OCI-M1 (cell line): ENCODE measurements at regions not wholly inside any gene's neighbourhood (a gene's known extent, or its start where the extent isn't known, plus 50 kb on each side); places are given as distances from the start of the nearest gene placed in this dataset.

Experiments
- DNase-seq: peaks from one replicate; lab custom pipeline; 2025; lab: John Stamatoyannopoulos, UW

DNA sequence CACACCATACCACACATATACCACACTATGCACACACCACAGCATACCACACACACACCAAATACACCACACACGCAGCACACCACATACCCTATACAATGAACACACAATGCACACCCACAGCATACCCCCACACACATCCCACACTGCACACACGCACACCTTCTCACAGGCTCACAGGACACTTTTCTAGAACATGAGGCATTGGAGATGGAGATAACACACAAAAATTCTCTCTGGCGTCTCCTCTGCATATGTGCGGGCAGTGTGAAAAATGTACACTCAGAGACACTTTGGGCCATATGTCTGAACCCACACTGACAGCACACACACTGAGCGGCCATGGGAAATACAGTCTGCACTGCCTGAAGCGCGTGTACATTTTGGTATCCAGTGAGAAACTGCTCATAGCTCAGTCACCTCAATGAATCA lies 278.1 kb downstream of the GADD45G start:
- no peak for DNase-seq

DNA sequence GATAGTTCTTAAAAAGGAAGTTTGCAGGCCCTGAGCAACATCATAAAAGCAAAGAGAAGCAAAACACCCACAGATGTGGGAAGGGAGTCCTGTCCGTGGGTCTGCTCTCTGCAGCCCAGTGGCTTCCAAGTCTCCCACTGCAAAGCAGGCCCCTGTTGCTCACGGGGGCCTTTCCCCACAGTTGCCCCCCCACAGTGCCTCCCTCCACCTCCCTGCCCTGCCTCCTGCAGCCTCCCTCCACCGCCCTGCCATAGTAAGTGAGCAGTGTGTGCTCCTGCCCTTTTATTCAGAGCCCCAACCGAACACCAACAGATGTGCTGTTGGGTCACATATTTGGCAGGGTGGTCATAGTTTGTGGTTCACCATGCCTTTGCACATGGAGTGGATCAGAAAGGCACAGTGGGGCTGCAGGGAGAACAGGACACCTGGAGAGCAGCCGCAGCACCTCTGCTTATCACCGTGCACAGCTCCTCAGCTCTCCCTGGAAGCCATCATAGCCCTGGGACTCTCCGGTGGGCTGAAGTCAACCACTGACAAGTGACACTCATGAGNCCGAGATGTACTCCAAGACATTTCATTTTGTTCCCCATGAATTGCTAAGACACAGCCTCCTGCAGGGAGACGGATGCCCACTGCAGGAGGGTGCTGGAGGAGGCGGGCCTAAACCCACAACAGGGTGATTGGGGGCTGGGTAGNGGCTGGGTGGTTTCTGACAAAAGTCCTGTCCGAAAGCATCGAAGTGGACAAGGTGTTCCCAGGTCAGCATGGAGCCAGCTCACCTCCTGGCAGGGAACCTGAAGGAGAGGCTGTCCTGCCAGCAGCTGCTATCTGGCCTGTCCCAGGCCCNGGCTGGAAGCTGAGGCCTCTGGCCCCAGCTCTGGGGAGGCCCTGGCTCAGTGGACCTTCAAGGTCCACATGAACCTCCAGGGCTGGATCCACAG lies 278.9 kb downstream of the GADD45G start:
- DNase-seq, result no peak

DNA sequence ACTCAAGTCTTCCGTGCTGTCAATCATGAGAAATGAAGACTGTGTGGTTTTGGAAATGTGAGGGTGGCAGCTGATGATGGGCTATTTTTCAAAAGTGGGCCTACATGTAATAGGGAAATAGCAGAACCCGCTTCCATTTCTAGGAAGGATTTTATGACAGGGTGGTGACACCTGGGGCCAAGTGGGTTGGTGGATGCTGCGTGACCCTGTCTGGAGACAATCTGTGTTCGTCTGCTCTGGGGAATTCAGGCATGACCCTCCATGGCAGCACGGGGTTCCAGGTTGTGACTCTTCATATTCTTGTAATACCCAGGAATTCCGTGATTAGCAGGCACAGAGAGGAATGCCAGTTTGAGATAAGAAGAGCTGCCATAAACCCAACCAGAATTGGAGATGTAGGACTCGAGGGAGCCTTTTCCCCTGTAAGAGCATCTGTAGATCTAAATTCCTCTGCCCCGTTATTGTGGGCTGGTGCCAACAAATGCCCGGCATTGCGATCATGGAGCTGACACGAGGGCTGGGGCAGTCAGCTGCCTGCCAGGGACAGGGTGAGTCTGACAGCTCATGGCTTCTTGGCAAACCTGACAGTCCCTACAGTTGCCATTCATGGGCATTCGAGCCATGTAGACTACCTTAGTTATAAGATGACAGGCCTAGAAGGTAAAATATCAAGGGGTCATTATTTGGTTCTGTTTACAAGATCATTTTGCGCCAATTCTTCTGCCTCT lies 279.7 kb downstream of the GADD45G start:
- DNase-seq, result no peak

DNA sequence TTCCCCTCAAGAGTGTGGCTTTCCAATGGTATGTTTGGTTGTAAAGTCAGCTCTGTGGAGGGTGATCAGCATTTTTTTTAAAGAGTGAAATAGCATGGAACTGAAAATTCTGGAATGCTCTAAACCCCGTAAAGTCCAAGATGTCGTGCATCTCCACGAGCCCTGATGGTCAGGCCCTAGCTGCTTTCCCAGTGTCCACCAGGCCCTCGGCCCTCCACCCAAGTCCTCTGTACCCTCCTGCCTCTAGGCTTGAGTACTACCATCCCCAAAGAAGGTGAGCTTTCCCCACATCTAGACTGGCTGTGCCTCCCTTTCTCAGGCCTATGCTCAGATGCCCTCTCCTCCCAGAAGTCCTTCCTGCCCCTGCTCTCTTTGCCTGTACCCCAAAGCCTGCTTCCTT lies 280.3 kb downstream of the GADD45G start:
- DNase-seq, result no peak

DNA sequence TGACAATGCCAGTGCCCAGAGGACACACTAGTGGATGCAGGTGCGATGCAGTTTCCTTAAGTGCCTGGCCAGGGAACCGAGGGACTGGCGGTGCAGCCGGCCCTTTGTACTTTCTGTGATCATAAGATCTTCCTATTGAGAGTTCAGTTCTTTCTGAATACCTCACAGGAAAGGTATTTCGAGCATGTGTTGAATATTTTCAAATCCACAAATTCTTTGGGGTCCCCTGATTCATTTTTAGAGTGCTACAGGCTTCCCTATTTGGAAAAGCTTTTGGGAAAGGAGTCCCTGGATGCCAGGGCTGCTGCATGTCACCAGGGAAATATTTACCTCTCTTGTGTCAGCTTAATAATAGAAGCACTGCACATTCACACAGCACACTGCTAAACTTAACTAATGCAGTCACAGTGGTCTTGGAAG lies 281.5 kb downstream of the GADD45G start:
- no peak for DNase-seq

DNA sequence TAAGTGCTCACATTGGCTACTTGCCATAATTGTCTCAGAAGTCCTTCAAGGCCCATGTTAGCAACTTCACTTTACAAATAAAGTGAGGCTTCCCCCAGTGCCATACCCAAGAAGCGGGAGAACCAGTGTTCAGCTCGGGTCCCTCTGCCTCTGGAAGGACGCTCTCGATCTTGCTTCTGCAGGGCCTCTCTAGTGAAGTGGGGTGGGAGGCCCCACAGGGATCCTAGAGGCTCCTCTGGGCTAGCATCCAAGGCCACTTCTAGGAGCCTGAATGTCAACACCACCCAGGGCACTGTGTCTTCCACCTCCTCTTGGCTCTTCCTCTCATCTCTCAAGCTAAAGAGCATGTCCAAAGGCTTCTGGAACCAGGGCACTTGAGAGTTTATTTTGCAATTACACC lies 282.5 kb downstream of the GADD45G start:
- DNase-seq, result no peak

DNA sequence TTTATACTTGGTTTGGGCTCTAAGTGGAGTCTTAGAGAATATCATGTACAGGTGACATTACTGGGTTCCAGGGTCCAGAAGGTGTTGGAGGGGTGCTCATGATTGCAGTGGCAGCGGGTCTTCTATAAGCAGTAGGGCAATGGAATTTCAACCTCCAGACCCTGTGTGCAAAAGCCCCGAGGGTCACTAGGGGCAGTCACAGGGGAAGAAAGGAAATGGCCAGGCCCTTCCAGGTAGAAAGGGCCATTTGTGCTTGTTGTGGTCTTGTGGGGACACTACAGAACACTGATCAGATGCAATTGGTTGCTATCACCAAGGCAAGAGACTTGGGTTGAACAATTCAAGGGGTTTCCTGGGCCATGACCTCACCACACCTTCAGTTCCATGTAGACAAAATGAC lies 283.4 kb downstream of the GADD45G start:
- no peak for DNase-seq

DNA sequence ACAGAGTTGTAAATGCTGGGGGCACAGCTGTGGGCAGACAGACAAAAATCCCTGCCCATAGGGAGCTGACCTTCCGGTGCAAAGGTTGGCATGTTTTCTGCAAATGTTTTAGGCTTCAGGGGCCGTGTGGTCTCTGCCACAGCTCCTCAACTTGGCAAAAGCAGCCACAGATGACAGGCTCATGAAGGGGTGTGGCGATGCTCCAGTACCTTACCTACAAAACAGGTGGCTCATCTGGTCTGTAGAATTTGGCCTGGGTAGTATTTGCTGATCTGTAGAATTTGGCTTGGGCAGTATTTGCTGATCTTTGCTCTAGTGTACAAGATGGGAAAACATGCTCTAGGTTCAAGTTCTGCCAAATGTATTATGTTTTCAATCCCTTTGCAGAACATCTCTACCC lies 283.9 kb downstream of the GADD45G start:
- no peak for DNase-seq

DNA sequence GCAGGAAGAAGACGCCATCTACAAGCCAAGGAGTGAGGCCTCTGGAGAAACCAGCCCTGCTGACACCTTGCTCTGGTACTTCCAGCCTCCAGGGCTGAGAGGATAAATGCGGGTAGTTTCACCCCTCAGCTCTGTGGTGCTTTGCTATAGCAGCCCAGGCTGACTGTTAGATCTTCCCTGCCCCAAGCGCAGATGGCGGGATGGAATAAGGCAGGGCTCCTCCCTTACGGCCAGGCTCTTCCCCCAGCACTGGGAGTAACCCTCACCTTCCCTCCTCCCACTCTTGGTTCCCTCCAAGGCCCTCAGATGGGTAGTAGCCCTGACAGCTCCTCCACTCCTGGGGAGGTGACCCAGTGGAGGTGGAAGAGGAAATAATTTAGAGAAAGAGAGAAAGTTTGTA lies 285.1 kb downstream of the GADD45G start:
- DNase-seq, result no peak

DNA sequence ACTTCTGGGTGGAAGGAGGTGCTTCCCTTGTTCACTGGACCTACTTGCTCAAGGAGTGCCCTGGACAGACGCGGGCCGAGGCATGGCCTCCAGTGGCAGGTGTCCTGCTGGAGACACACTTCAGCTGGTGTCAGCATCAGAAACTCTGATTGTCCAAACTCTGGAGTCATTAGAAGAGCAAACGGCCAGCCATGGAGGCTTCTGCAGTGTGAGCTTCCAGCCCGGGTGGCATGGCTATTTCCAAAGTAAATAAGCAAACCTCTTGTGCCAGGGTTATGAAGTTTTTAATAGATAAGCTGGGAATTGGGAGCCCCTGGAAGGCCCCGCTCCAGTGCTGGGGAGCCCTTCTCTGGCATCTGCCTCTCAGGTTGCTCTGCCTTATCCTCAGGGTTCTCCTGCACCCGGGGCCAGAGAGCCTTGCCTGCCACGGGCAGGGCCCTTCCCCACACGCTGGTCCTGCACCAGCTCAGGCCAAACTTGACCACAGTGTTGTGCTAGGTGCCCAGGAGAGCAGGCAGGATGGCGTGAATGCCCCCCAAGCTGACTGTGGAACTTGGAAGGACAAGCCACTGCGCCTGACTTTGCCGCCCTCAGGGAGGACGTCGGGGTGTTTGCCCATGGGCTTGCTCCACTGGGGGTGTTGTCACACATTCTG lies 285.6 kb downstream of the GADD45G start:
- no peak for DNase-seq

DNA sequence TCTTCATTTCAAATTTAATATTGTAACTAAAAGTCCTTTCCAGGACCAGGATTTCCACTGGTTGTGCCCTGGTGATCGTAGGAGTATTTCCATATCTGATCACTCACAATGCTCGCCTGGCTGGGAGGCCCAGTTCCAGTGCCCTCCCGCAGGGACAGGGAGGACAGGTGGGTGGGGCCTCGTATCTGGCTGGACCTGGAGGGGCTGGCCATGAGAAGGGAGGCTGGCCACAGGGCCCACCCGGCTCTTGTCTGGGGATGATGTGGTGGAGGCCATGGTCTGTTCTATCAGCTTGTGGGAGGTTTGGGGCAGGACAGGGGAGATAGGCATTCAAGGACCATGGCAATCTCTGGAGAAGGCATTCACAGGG lies 286.4 kb downstream of the GADD45G start:
- DNase-seq, result no peak

DNA sequence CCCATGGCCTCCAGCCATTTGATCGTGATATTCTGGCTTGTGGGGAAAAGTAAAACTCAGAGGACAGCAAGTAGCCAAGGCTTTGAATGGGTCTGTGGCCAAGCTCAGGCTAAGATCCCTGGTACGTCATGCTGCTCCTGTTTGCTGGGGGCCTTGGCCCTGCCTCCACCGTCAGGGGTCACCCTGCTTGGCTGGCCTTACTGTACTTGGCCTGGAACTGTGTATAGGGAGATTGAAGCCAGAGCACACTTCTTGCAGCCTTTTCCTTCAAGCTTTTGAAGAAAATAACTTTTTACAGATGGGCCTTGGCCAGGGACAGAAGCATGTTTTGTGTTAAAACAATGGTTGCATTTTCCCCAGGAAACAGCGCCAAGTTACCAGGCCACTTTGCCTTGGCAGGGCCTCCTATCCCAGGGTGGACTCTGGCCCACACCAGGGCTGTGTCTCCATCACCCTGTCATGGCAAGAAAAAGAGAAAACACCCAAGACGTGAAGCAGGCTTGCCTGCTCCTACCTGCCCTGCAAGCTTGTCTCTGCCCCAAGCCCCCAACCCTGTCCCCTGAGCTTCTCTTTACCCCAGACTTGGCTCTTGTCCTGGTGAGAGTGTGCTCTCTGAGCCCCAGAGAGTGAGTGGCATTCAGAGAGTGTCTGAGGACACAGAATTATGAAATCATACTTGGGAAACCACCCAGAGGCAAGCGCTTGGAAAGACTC lies 286.9 kb downstream of the GADD45G start:
- no peak for DNase-seq

DNA sequence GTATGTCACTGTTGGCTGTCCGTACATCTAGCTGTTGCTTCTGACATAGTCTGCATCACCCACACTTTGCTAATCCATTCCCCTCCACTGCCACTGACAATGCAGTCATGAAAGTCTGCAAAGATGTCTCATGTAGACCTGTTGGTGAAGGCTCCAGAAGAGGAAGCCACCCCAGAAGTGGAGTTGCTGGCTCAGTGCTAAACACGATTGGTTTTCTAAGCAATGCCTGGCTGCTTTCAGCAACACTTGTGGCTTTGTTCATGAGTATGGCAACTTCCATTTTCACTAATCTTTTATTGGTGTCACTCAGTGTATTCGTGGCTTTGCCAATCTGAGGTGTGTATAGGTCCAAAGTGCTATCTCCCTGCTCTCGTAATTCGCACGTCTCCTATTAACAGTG lies 288.1 kb downstream of the GADD45G start:
- DNase-seq, result no peak

DNA sequence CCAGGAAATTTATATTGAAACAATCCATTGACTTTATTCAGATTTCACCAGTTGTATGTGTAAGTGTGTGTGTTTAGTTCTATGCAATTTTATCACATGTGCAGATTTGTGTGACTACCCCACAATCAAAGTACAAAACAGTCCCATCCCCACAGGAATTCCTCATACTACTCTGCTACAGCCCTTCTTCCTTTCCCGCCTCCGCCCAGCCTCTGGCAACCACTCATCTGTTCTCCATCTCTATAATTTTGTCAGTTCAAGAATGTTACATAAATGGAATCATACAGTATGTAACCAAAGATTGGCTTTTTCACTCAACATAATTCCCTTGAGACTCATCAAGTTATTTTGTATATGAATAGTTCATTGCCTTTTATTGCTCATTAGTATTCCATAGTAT lies 289.1 kb downstream of the GADD45G start:
- DNase-seq, result no peak

DNA sequence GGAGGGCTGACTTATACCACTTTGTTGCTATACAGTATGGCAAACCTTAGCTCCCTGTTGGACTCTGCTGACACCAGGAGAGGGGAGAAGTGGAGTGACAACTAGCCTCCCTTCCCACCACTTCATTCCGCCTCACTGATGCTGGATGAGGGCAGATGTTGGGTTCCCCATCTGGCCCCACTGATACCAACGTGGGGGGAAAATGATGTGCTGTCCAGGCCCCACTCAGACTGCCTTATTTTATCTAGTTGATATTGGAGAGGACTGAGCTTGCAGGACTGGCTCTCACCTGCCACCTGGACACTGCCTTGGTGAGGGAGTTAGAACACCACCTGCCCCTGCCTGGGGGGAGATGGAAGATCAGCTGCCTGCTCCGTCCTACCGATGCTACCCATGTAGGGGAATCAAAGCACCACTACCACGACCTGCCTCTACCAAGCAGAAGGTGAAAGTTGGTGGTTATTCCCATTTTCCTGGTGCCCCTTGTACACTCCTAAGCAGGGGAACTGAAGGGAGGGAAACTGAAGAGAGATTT lies 292.1 kb downstream of the GADD45G start:
- no peak for DNase-seq

DNA sequence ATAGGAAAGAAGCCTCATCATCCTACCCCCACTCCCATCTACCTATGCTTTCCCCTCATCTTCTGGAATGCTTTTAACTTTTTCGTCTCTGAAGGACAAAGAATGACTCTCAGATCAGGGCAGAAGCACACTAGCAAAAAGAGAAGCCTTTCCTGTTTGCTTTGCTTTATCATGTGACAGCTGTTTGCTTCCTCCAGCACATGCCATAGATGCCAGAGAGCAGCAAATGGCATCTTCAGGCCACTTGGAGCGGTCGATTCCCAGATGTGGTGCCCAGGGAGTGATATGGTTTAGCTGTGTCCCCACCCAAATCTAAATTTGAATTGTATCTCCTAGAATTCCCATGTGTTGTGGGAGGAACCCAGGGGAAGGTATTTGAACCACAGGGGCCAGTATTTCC lies 294.8 kb downstream of the GADD45G start:
- no peak for DNase-seq

DNA sequence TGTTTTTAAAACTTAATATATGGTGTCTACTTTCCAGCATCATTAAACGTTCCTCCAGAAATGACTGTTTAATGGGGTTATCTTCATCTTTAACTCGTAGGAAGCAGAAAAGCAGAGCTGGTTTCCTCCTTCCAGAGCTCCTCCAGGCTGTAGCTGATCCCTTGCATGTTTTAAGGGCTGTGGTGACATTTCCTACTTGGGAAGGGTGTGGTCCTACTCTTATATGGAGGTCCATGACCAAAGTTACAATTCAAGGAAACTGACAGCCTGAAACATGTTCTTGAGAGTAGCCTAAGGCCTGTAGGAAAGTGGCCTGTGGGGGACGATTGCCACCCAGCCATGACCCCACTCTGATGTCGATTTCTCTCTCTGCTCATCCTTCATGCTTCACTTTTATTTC lies 297.1 kb downstream of the GADD45G start:
- DNase-seq, result no peak

DNA sequence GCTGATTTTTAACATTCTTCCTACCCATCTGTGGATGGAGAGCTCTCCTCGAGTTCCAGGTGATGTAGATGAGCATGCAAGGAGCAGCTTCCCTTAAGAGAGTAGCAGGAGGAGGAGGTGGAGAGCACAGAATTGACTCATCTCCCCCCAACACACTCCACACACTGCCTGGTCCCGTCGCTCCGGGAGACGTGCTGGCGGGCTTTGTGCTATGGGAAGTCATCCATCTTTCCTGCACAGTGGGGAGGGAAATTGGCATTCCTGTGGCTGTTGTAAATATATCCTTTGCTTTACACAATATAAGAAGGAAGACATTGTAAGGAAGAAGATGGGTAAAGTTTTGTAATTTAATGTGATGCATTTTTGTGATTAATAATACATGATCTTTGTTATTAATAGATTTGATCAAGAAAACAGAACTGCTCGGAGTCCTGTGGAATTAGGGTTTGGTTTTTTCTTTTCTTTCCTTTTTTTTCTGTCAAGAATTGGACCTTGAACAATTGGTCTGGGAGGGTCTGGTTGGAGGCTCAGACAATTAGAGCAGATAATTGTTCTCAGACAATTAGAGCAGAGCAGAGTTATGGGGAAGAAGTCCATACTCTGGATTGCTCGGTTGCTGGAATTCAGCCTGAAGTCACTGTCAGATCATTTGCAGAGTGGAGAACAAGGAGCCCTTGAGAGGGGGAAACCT lies 297.8 kb downstream of the GADD45G start:
- DNase-seq, result no peak

DNA sequence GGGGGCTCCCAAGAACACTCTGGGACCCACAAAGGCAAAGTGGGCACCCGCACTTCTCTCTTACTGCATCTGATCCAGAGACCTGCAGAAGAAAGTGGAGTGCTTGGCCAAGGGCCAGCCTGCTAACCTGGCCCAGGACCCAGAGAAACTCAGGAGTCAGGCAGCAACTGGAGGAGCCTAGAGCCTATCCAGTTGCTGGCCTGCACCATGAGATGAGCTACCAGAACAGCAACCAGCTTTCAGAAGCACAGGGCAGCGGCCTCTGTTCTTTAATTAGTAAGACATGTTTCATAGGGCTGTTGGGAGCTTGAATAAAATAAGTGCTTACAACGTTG lies 298.3 kb downstream of the GADD45G start:
- no peak for DNase-seq

DNA sequence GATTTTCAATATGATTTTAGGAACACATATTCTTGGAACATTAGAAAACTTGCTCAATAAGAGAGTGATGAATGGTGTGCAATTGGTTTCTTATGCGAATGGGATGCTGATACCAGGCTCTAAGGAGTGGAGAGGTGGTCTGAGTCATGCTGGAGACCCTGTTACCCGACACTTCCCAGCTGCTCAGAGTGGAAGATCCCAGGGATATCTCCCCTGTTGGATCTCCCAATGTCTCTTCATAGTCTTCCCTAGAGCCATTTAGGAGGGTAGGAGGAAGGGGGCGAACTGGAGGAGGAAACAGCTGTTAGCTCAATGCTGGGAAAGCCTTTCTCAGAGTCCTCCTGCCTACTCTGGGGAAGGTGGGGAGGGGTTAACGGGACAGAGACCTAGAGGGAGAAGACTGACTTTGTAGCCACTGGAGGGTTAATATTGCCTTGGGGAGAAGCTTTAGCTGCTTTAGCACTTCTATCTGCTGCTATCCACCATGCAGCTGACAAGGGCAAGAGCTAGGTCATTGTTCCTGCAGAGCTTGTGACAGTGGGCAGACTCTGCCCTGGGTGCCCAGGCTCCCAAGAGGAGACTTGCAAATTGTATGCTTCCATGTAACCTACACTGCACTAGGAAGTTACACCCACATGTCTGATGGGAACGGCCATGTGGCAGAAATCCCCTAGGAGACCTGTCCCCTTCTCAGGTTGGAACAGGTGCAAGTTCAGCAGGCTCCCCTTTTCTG lies 301.0 kb downstream of the GADD45G start:
- DNase-seq, result no peak
